ENCODE measurements at regions not wholly inside any gene's neighbourhood (a gene's known extent, or its start where the extent isn't known, plus 50 kb on each side); places are given as distances from the start of the nearest gene placed in this dataset.

- H3K4me2 ChIP-seq: no peak overlapping the region
- no peaks in the 10 kb centered on the region for H4K20me1 ChIP-seq
- H3K9me3 ChIP-seq (replicated peaks in 1 of 11): peaks cover 8 to 18% (median 15%) of the 10 kb centered on the region in 11 experiments; a peak in 21 of 22 replicates
- no peaks in the 10 kb centered on the region for H3K4me1 ChIP-seq
- H3K36me3 ChIP-seq: no peaks in the 10 kb centered on the region
- H3K27me3 ChIP-seq: no peaks in the 10 kb centered on the region
- H3K4me3 ChIP-seq: no peak overlapping the region
- H3K27ac ChIP-seq: no peak overlapping the region
- no peak for TF ChIP-seq Cebpa-rat (IDR thresholded peaks at IDR 0.05)
- no peak overlapping the region for H3K9ac ChIP-seq
These were observed 213.7 kb downstream of the SAMD5 start for GRCh38 chr6:147722158-147722557.

GRCh38 chr6:147724454-147724853, 216.0 kb downstream of the SAMD5 start:
- Histone ChIP-seq H3K9me3 (replicated peaks in 1 of 11) (peaks cover 8 to 18% (median 15%) of the 10 kb centered on the region in 11 experiments; a peak in 21 of 22 replicates), H3K9ac (no peak overlapping the region), H3K27me3 (no peaks in the 10 kb centered on the region), H3K27ac (no peak overlapping the region), H3K4me3 (no peak overlapping the region), H3K36me3 (no peaks in the 10 kb centered on the region), H4K20me1 (no peaks in the 10 kb centered on the region), H3K4me1 (no peaks in the 10 kb centered on the region), H3K4me2 (no peak overlapping the region)
- no peak for TF ChIP-seq Cebpa-rat (IDR thresholded peaks at IDR 0.05)

- H3K36me3 ChIP-seq: no peaks in the 10 kb centered on the region
- H3K27ac ChIP-seq: no peak overlapping the region
- no peaks in the 10 kb centered on the region for H4K20me1 ChIP-seq
- peaks cover 8 to 18% (median 15%) of the 10 kb centered on the region in 11 experiments; a peak in 21 of 22 replicates for H3K9me3 ChIP-seq (replicated peaks in 1 of 11)
- H3K27me3 ChIP-seq: no peaks in the 10 kb centered on the region
- no peak for TF ChIP-seq Cebpa-rat (IDR thresholded peaks at IDR 0.05)
- H3K4me2 ChIP-seq: no peak overlapping the region
- no peaks in the 10 kb centered on the region for H3K4me1 ChIP-seq
- H3K9ac ChIP-seq: no peak overlapping the region
- H3K4me3 ChIP-seq: no peak overlapping the region
These were observed 217.9 kb downstream of the SAMD5 start for GRCh38 chr6:147726342-147726741.

GRCh38 chr6:147728903-147729302, 220.4 kb downstream of the SAMD5 start:
- no peaks in the 10 kb centered on the region for H3K36me3 ChIP-seq
- no peaks in the 10 kb centered on the region for H3K27me3 ChIP-seq
- TF ChIP-seq Cebpa-rat (IDR thresholded peaks at IDR 0.05): no peak
- no peaks in the 10 kb centered on the region for H3K4me1 ChIP-seq
- H3K27ac ChIP-seq: no peak overlapping the region
- H3K4me2 ChIP-seq: no peak overlapping the region
- H4K20me1 ChIP-seq: no peaks in the 10 kb centered on the region
- H3K9ac ChIP-seq: no peak overlapping the region
- H3K9me3 ChIP-seq (replicated peaks in 1 of 11): no peaks in the 10 kb centered on the region
- no peak overlapping the region for H3K4me3 ChIP-seq

GRCh38 chr6:147733686-147734085, 225.2 kb downstream of the SAMD5 start:
- H3K27me3 ChIP-seq: no peaks in the 10 kb centered on the region
- TF ChIP-seq Cebpa-rat (IDR thresholded peaks at IDR 0.05): no peak
- peaks cover 0 to 2% (median under 1%) of the 10 kb centered on the region in 10 experiments; a peak in 7 of 20 replicates for H3K4me1 ChIP-seq
- H3K27ac ChIP-seq: no peak overlapping the region
- no peak overlapping the region for H3K4me2 ChIP-seq
- H3K36me3 ChIP-seq: no peaks in the 10 kb centered on the region
- no peaks in the 10 kb centered on the region for H3K9me3 ChIP-seq (replicated peaks in 1 of 11)
- H3K9ac ChIP-seq: no peak overlapping the region
- no peaks in the 10 kb centered on the region for H4K20me1 ChIP-seq
- no peak overlapping the region for H3K4me3 ChIP-seq

GRCh38 chr6:147734151-147734550, 225.7 kb downstream of the SAMD5 start:
- Histone ChIP-seq H3K9me3 (replicated peaks in 1 of 11) (no peaks in the 10 kb centered on the region), H3K9ac (no peak overlapping the region), H3K4me1 (peaks cover 0 to 7% (median 5%) of the 10 kb centered on the region in 10 experiments; a peak in 8 of 20 replicates), H3K27me3 (no peaks in the 10 kb centered on the region), H3K4me3 (no peak overlapping the region), H3K27ac (no peak overlapping the region), H3K4me2 (no peak overlapping the region), H4K20me1 (no peaks in the 10 kb centered on the region), H3K36me3 (no peaks in the 10 kb centered on the region)
- TF ChIP-seq Cebpa-rat (IDR thresholded peaks at IDR 0.05): no peak

GRCh38 chr6:147735924-147736323, 227.4 kb downstream of the SAMD5 start:
- Histone ChIP-seq H3K27ac (no peak overlapping the region), H3K4me3 (no peak overlapping the region), H3K27me3 (no peaks in the 10 kb centered on the region), H3K9me3 (replicated peaks in 1 of 11) (no peaks in the 10 kb centered on the region), H4K20me1 (no peaks in the 10 kb centered on the region), H3K9ac (no peak overlapping the region), H3K4me1 (peaks cover 0 to 9% (median 6%) of the 10 kb centered on the region in 10 experiments; a peak in 8 of 20 replicates), H3K4me2 (no peak overlapping the region), H3K36me3 (no peaks in the 10 kb centered on the region)
- TF ChIP-seq Cebpa-rat (IDR thresholded peaks at IDR 0.05): no peak

- peaks cover 0 to 9% (median 6%) of the 10 kb centered on the region in 10 experiments; a peak in 8 of 20 replicates for H3K4me1 ChIP-seq
- no peaks in the 10 kb centered on the region for H3K27me3 ChIP-seq
- no peaks in the 10 kb centered on the region for H4K20me1 ChIP-seq
- no peak overlapping the region for H3K27ac ChIP-seq
- no peak overlapping the region for H3K4me3 ChIP-seq
- TF ChIP-seq Cebpa-rat (IDR thresholded peaks at IDR 0.05): no peak
- no peak overlapping the region for H3K4me2 ChIP-seq
- H3K36me3 ChIP-seq: no peaks in the 10 kb centered on the region
- no peaks in the 10 kb centered on the region for H3K9me3 ChIP-seq (replicated peaks in 1 of 11)
- no peak overlapping the region for H3K9ac ChIP-seq
These were observed 228.6 kb downstream of the SAMD5 start for GRCh38 chr6:147737115-147737514.

GRCh38 chr6:147738099-147738498, 229.6 kb downstream of the SAMD5 start:
- H3K9me3 ChIP-seq (replicated peaks in 1 of 11): no peaks in the 10 kb centered on the region
- no peaks in the 10 kb centered on the region for H3K27me3 ChIP-seq
- no peak overlapping the region for H3K4me3 ChIP-seq
- no peak for TF ChIP-seq Cebpa-rat (IDR thresholded peaks at IDR 0.05)
- no peaks in the 10 kb centered on the region for H4K20me1 ChIP-seq
- no peaks in the 10 kb centered on the region for H3K36me3 ChIP-seq
- no peak overlapping the region for H3K27ac ChIP-seq
- H3K4me1 ChIP-seq: peaks cover 0 to 9% (median 6%) of the 10 kb centered on the region in 10 experiments; a peak in 8 of 20 replicates
- no peak overlapping the region for H3K9ac ChIP-seq
- no peak overlapping the region for H3K4me2 ChIP-seq

GRCh38 chr6:147738516-147739162, 230.1 kb downstream of the SAMD5 start:
- Histone ChIP-seq H4K20me1 (no peaks in the 10 kb centered on the region), H3K27me3 (no peaks in the 10 kb centered on the region), H3K9ac (no peak overlapping the region), H3K27ac (no peak overlapping the region), H3K36me3 (no peaks in the 10 kb centered on the region), H3K4me3 (no peak overlapping the region), H3K9me3 (replicated peaks in 1 of 11) (no peaks in the 10 kb centered on the region), H3K4me1 (peaks cover 0 to 9% (median 6%) of the 10 kb centered on the region in 10 experiments; a peak in 8 of 20 replicates), H3K4me2 (peak overlapping the region in 5 of 11 experiments; percentile 4 to 50 (median 29); a peak in 8 of 22 replicates)
- no peak for TF ChIP-seq Cebpa-rat (IDR thresholded peaks at IDR 0.05)

Data from BLaER1 treated with 17β-estradiol and CSF1 and Interleukin-3, amounts not matched to agents 10 nM and 100 nM (cell line).